ENCODE measurements at regions not wholly inside any gene's neighbourhood (a gene's known extent, or its start where the extent isn't known, plus 50 kb on each side); places are given as distances from the start of the nearest gene placed in this dataset.

GRCh38 chr3:74009961-74010844 is 385.5 kb upstream of the PDZRN3 start:
- no peaks in the 10 kb centered on the region for H3K9me1 ChIP-seq (ENCODE audit: control insufficient read depth, extremely low read depth, insufficient read depth, low read length)
- no peaks in the 10 kb centered on the region for H3K27me3 ChIP-seq (ENCODE audit: control insufficient read depth, extremely low read depth, insufficient read depth, low read length)
- H3K4me1 ChIP-seq (ENCODE audit: control insufficient read depth, extremely low read depth, insufficient read depth, low read length) = no peaks in the 10 kb centered on the region
- no peak overlapping the region for H3K4me3 ChIP-seq (ENCODE audit: control insufficient read depth in 2 of 3, extremely low read depth in 1 of 3, insufficient read depth in 2 of 3, low read depth in 1 of 3, low read length in 3 of 3)
- H2AFZ ChIP-seq (ENCODE audit: control insufficient read depth, low read length) = no peak overlapping the region
- H3K79me2 ChIP-seq (ENCODE audit: control insufficient read depth, insufficient read depth, low read length) = no peaks in the 10 kb centered on the region
- dilution Hi-C loops (cut with MboI; ENCODE audit: extremely low pct_ligation_motif_present, low sequenced_read_pairs) = no loop called here
- no peak overlapping the region for H3K9ac ChIP-seq (ENCODE audit: control insufficient read depth, extremely low read depth, insufficient read depth, low read length)
- H3K9me3 ChIP-seq (ENCODE audit: control insufficient read depth, low read depth, low read length) = no peaks in the 10 kb centered on the region
- H3K36me3 ChIP-seq (ENCODE audit: control insufficient read depth in 2 of 2, extremely low read depth in 1 of 2, insufficient read depth in 2 of 2, low read length in 2 of 2) = no peaks in the 10 kb centered on the region
- DNase-seq (ENCODE audit: low read depth, low spot score) (no peak), FAIRE-seq (no peak)
- no peaks in the 10 kb centered on the region for H4K20me1 ChIP-seq (ENCODE audit: control insufficient read depth, extremely low read depth, insufficient read depth, low read length)
- H3K4me2 ChIP-seq (ENCODE audit: control insufficient read depth, extremely low read depth, insufficient read depth, low read depth, low read length) = no peak overlapping the region
- no peak overlapping the region for H3K27ac ChIP-seq (ENCODE audit: control insufficient read depth, insufficient read depth, low read length)
- TF ChIP-seq, protein P1, sequence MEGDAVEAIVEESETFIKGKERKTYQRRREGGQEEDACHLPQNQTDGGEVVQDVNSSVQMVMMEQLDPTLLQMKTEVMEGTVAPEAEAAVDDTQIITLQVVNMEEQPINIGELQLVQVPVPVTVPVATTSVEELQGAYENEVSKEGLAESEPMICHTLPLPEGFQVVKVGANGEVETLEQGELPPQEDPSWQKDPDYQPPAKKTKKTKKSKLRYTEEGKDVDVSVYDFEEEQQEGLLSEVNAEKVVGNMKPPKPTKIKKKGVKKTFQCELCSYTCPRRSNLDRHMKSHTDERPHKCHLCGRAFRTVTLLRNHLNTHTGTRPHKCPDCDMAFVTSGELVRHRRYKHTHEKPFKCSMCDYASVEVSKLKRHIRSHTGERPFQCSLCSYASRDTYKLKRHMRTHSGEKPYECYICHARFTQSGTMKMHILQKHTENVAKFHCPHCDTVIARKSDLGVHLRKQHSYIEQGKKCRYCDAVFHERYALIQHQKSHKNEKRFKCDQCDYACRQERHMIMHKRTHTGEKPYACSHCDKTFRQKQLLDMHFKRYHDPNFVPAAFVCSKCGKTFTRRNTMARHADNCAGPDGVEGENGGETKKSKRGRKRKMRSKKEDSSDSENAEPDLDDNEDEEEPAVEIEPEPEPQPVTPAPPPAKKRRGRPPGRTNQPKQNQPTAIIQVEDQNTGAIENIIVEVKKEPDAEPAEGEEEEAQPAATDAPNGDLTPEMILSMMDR (optimal IDR thresholded peaks at IDR 0.05 in 1 of 3, IDR thresholded peaks at IDR 0.05 in 1 of 3, conservative IDR thresholded peaks at IDR 0.05 in 1 of 3; ENCODE audit: extremely low read depth in 1 of 3, insufficient read depth in 2 of 3, low read length in 3 of 3) = no peak
- no peak for TF ChIP-seq EZH2 (IDR thresholded peaks at IDR 0.05; ENCODE audit: low read length)

GRCh38 chr3:74004386-74004785 is 379.6 kb upstream of the PDZRN3 start:
- Histone ChIP-seq H3K27me3 (ENCODE audit: control insufficient read depth, extremely low read depth, insufficient read depth, low read length) (no peaks in the 10 kb centered on the region), H3K36me3 (ENCODE audit: control insufficient read depth in 2 of 2, extremely low read depth in 1 of 2, insufficient read depth in 2 of 2, low read length in 2 of 2) (no peaks in the 10 kb centered on the region), H3K79me2 (ENCODE audit: control insufficient read depth, insufficient read depth, low read length) (no peaks in the 10 kb centered on the region), H3K9me3 (ENCODE audit: control insufficient read depth, low read depth, low read length) (no peaks in the 10 kb centered on the region), H3K9me1 (ENCODE audit: control insufficient read depth, extremely low read depth, insufficient read depth, low read length) (no peaks in the 10 kb centered on the region), H3K9ac (ENCODE audit: control insufficient read depth, extremely low read depth, insufficient read depth, low read length) (no peak overlapping the region), H3K4me3 (ENCODE audit: control insufficient read depth in 2 of 3, extremely low read depth in 1 of 3, insufficient read depth in 2 of 3, low read depth in 1 of 3, low read length in 3 of 3) (no peak overlapping the region), H3K27ac (ENCODE audit: control insufficient read depth, insufficient read depth, low read length) (no peak overlapping the region), H3K4me2 (ENCODE audit: control insufficient read depth, extremely low read depth, insufficient read depth, low read depth, low read length) (no peak overlapping the region), H2AFZ (ENCODE audit: control insufficient read depth, low read length) (no peak overlapping the region), H3K4me1 (ENCODE audit: control insufficient read depth, extremely low read depth, insufficient read depth, low read length) (no peaks in the 10 kb centered on the region), H4K20me1 (ENCODE audit: control insufficient read depth, extremely low read depth, insufficient read depth, low read length) (no peaks in the 10 kb centered on the region)
- TF ChIP-seq, protein P1 (optimal IDR thresholded peaks at IDR 0.05 in 1 of 3, IDR thresholded peaks at IDR 0.05 in 1 of 3, conservative IDR thresholded peaks at IDR 0.05 in 1 of 3; ENCODE audit: extremely low read depth in 1 of 3, insufficient read depth in 2 of 3, low read length in 3 of 3) = no peak
- TF ChIP-seq EZH2 (IDR thresholded peaks at IDR 0.05; ENCODE audit: low read length) = no peak
- no peak for DNase-seq (ENCODE audit: low read depth, low spot score)
- FAIRE-seq = no peak
- dilution Hi-C loops (cut with MboI; ENCODE audit: extremely low pct_ligation_motif_present, low sequenced_read_pairs) = no loop called here
